GM04504 (cell line): ENCODE measurements at regions not wholly inside any gene's neighbourhood (a gene's known extent, or its start where the extent isn't known, plus 50 kb on each side); places are given as distances from the start of the nearest gene placed in this dataset.

Experiments
- DNase-seq: peaks from one replicate; pipeline ENCODE4 v3.0.0-alpha.2; 2012; ENCODE audit warnings: low read depth

- no peak for DNase-seq
Observed at GRCh38 chr6:102581378-102582124, 1188.0 kb downstream of the GRIK2 start.

- no peak for DNase-seq
Observed at GRCh38 chr6:102571236-102571908, 1177.9 kb downstream of the GRIK2 start.

GRCh38 chr6:102562713-102563112 is 1169.2 kb downstream of the GRIK2 start:
- no peak for DNase-seq

GRCh38 chr6:102553214-102553613 is 1159.7 kb downstream of the GRIK2 start:
- DNase-seq, result no peak

- DNase-seq, result no peak
Observed at GRCh38 chr6:102549221-102549874, 1155.8 kb downstream of the GRIK2 start.

GRCh38 chr6:102525336-102525735 is 1131.8 kb downstream of the GRIK2 start:
- no peak for DNase-seq

GRCh38 chr6:102520966-102521365 is 1127.5 kb downstream of the GRIK2 start:
- no peak for DNase-seq

- DNase-seq, result no peak
Observed at GRCh38 chr6:102517506-102517905, 1124.0 kb downstream of the GRIK2 start.

- DNase-seq, result no peak
Observed at GRCh38 chr6:102501615-102502014, 1108.1 kb downstream of the GRIK2 start.

- no peak for DNase-seq
Observed at GRCh38 chr6:102494808-102495207, 1101.3 kb downstream of the GRIK2 start.

GRCh38 chr6:102493485-102493884 is 1100.0 kb downstream of the GRIK2 start:
- no peak for DNase-seq

GRCh38 chr6:102488729-102489128 is 1095.2 kb downstream of the GRIK2 start:
- no peak for DNase-seq

- no peak for DNase-seq
Observed at GRCh38 chr6:102485480-102485879, 1092.0 kb downstream of the GRIK2 start.

- no peak for DNase-seq
Observed at GRCh38 chr6:102474041-102474807, 1080.7 kb downstream of the GRIK2 start.

GRCh38 chr6:102458990-102459389 is 1065.5 kb downstream of the GRIK2 start:
- no peak for DNase-seq

- no peak for DNase-seq
Observed at GRCh38 chr6:102438171-102438570, 1044.7 kb downstream of the GRIK2 start.

GRCh38 chr6:102417368-102417998 is 1024.0 kb downstream of the GRIK2 start:
- DNase-seq, result no peak

GRCh38 chr6:102415891-102416290 is 1022.4 kb downstream of the GRIK2 start:
- DNase-seq, result no peak

- DNase-seq, result no peak
Observed at GRCh38 chr6:102411796-102412195, 1018.3 kb downstream of the GRIK2 start.

GRCh38 chr6:102407886-102408741 is 1014.6 kb downstream of the GRIK2 start:
- DNase-seq, result no peak

- no peak for DNase-seq
Observed at GRCh38 chr6:102405860-102406259, 1012.4 kb downstream of the GRIK2 start.
